Stimulated activated CD4-positive, alpha-beta T cell treated with anti-CD3 and anti-CD28 coated beads, Interleukin-1b, Interleukin-23, amount 100 ng/mL, for 24 hours (primary cell): ENCODE measurements at regions not wholly inside any gene's neighbourhood (a gene's known extent, or its start where the extent isn't known, plus 50 kb on each side); places are given as distances from the start of the nearest gene placed in this dataset.

Experiments
- DNase-seq, 4 experiments: peaks; one replicate each; pipeline ENCODE4 v3.0.0-alpha.2; 2020; ENCODE audit warnings: low read depth in 4 of 4, low spot score in 1 of 4

GRCh38 chr19:23855676-23856075, 59.0 kb upstream of the ZNF726 start:
- DNase-seq: no peak

GRCh38 chr19:23851966-23852365, 62.7 kb upstream of the ZNF726 start:
- no peak for DNase-seq

- no peak for DNase-seq
Measured at GRCh38 chr19:23832717-23833327, 74.1 kb upstream of the ZNF681 start.

- DNase-seq: no peak
Measured at GRCh38 chr19:23823952-23824389, 65.3 kb upstream of the ZNF681 start.

- no peak for DNase-seq
Measured at GRCh38 chr19:23822735-23823134, 64.0 kb upstream of the ZNF681 start.

- peak in 1 of 4 experiments; percentile 4 for DNase-seq
Measured at GRCh38 chr19:23817519-23817918, 58.8 kb upstream of the ZNF681 start.

GRCh38 chr19:23810496-23810895, 51.8 kb upstream of the ZNF681 start:
- DNase-seq: no peak
